Loucy (cell line): ENCODE measurements at regions not wholly inside any gene's neighbourhood (a gene's known extent, or its start where the extent isn't known, plus 50 kb on each side); places are given as distances from the start of the nearest gene placed in this dataset.

Experiments
- H2AFZ ChIP-seq: fragments of 200-600 bp; sonication (generic); 2 replicates; pipeline ENCODE4 v1.6.0; 2016; ENCODE audit warnings: antibody characterized with exemption, mild to moderate bottlenecking, low read length, moderate library complexity
- H3F3A ChIP-seq: fragments of 200-600 bp; 2 replicates; pipeline ENCODE4 v1.6.0; 2016; ENCODE audit warnings: antibody characterized with exemption, low read depth, mild to moderate bottlenecking
- H3K27me3 ChIP-seq: fragments of 200-600 bp; sonication (generic); 2 replicates; pipeline ENCODE4 v1.6.1; 2014; ENCODE audit warnings: low read length, mild to moderate bottlenecking; ENCODE audit not compliant: insufficient read depth, poor library complexity, severe bottlenecking
- H3K36me3 ChIP-seq: fragments of 200-600 bp; sonication (generic); 2 replicates; pipeline ENCODE4 v1.6.1; 2016; ENCODE audit warnings: low read length; ENCODE audit not compliant: insufficient read depth
- H3K4me1 ChIP-seq: fragments of 200-600 bp; sonication (generic); 2 replicates; pipeline ENCODE4 v1.5.1; 2014; ENCODE audit warnings: low read length, mild to moderate bottlenecking; ENCODE audit not compliant: insufficient read depth, poor library complexity, severe bottlenecking
- H3K4me2 ChIP-seq: fragments of 200-600 bp; sonication (generic); 2 replicates; pipeline ENCODE4 v1.6.0; 2014; ENCODE audit warnings: antibody characterized with exemption, low read length, low read depth, mild to moderate bottlenecking; ENCODE audit not compliant: poor library complexity, severe bottlenecking
- H3K4me3 ChIP-seq: fragments of 200-600 bp; sonication (generic); 2 replicates; pipeline ENCODE4 v1.5.1; 2014; ENCODE audit warnings: low read length, mild to moderate bottlenecking, mixed read lengths; ENCODE audit not compliant: poor library complexity, severe bottlenecking
- H3K79me2 ChIP-seq: fragments of 200-600 bp; sonication (generic); 2 replicates; pipeline ENCODE4 v1.6.1; 2014; ENCODE audit warnings: low read length; ENCODE audit not compliant: insufficient read depth
- H3K9ac ChIP-seq: fragments of 200-600 bp; sonication (generic); 2 replicates; pipeline ENCODE4 v1.6.0; 2014; ENCODE audit warnings: mild to moderate bottlenecking, low read depth, low read length, moderate library complexity; ENCODE audit not compliant: poor library complexity, severe bottlenecking
- H3K9me2 ChIP-seq: fragments of 200-600 bp; sonication (generic); replicated peaks from 2 replicates; pipeline ENCODE4 v1.6.1; 2016; ENCODE audit warnings: low read depth, low read length, mixed read lengths
- H3K9me3 ChIP-seq: fragments of 200-600 bp; sonication (generic); 2 replicates; pipeline ENCODE4 v1.6.1; 2014; ENCODE audit warnings: mild to moderate bottlenecking, antibody characterized with exemption, low read length, low read depth; ENCODE audit not compliant: insufficient read depth
- H4K20me1 ChIP-seq: fragments of 200-600 bp; sonication (generic); 2 replicates; pipeline ENCODE4 v1.6.0; 2014; ENCODE audit warnings: antibody characterized with exemption, low read length, mild to moderate bottlenecking; ENCODE audit not compliant: insufficient read depth, poor library complexity, severe bottlenecking
- CTCF ChIP-seq: fragments of 200-600 bp; sonication (generic); conservative IDR thresholded peaks from 2 replicates; pipeline ENCODE4 v1.5.1; 2014; ENCODE audit warnings: mild to moderate bottlenecking, antibody characterized with exemption, low read length
- EZH2phosphoT487 ChIP-seq: fragments of 200-600 bp; IDR thresholded peaks from 2 replicates; pipeline ENCODE4 v1.6.1; 2018; ENCODE audit warnings: antibody characterized with exemption, mild to moderate bottlenecking, moderate library complexity, borderline replicate concordance

DNA sequence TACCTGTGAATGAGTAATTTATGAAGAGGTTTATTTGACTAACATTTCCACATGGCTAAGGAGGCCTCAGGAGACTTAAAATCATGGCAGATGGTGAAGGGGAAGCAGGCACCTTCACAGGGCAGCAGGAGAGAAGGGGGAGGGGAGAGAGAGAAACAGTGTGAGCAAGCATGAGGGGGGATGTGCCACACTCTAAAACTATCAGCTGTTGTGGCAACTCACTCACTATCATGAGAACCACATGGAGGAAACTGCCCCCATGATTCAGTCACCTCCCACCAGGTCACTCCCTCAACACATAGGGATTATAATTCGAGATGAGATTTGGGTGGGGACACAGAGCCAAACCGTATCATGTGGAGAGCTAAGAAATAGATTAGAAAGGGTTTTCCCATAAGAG, 309.0 kb downstream of the RDH14 start:
- Histone ChIP-seq H3K36me3 (no peaks in the 10 kb centered on the region), H3K4me1 (no peaks in the 10 kb centered on the region), H3K9ac (no peak overlapping the region), H3K4me2 (no peak overlapping the region), H3F3A (no peaks in the 10 kb centered on the region), H4K20me1 (no peaks in the 10 kb centered on the region), H3K27me3 (no peaks in the 10 kb centered on the region), H2AFZ (no peak overlapping the region), H3K9me3 (no peaks in the 10 kb centered on the region), H3K9me2 (no peaks in the 10 kb centered on the region), H3K4me3 (no peak overlapping the region), H3K79me2 (no peaks in the 10 kb centered on the region)
- TF ChIP-seq CTCF (no peak), EZH2phosphoT487 (no peak)

DNA sequence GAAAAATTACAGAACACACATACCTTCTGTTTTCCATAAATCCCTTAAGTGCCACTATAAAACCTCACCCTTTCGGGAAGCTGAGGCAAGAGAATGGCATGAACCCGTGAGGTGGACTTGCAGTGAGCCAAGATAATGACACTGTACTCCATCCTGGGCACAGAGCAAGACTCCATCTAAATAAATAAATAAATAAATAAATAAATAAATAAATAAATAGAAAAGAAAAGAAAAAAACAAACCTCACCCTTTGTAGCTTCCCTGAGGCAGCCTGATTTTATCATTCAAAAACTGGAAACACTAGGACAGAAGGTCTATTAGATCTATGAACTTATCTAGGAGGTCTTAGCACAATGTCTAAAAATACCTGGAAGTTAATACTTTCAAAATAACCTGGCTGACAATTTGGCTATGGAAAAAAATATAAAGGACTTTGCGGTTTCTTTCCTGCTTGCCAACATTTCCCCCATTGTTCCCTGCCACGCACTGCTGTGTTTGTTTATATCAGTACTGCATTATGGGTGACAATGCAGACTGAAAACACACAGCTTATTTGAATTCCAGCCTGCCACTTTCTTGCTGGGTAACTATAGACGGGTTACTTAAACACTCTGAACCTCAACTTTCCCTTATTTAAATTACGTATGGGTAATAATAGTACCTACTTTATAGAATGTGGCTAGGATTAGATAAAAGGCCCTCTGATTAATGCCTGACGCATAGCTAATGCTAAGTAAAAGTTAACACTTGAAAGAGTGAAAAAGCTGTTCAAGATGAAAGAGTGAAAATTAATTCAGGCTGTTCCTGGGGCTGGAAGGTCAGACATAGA, 313.0 kb downstream of the RDH14 start:
- no peaks in the 10 kb centered on the region for H3F3A ChIP-seq
- H3K9ac ChIP-seq, result no peak overlapping the region
- TF ChIP-seq EZH2phosphoT487, result no peak
- no peak for TF ChIP-seq CTCF
- no peaks in the 10 kb centered on the region for H3K36me3 ChIP-seq
- H2AFZ ChIP-seq, result no peak overlapping the region
- no peak overlapping the region for H3K4me2 ChIP-seq
- no peaks in the 10 kb centered on the region for H3K27me3 ChIP-seq
- H3K79me2 ChIP-seq, result no peaks in the 10 kb centered on the region
- H3K4me3 ChIP-seq, result no peak overlapping the region
- no peaks in the 10 kb centered on the region for H3K9me3 ChIP-seq
- H3K4me1 ChIP-seq, result no peaks in the 10 kb centered on the region
- H4K20me1 ChIP-seq, result no peaks in the 10 kb centered on the region
- H3K9me2 ChIP-seq, result no peaks in the 10 kb centered on the region

DNA sequence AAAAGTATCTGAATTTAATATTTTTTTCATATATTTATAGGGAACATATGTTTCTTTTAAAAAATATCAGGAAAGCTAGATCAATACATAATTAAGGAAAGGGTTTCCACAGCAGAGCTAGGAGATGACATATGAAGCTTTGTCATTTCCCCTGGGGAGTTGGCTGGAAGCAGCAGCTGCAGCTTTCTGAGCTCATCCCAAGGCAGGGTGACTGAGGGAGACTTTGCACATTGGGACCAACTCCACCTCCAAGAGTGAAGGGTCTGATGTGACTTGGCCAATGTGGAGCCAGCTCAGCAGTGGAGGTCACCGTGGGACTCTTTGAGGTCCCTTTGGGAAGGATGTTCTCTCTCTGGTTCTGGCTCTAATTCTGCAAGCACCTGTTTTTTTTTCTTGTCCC, 315.1 kb downstream of the RDH14 start:
- H4K20me1 ChIP-seq, result no peaks in the 10 kb centered on the region
- H3K4me3 ChIP-seq, result no peak overlapping the region
- H3K9me3 ChIP-seq, result no peaks in the 10 kb centered on the region
- no peak overlapping the region for H3K9ac ChIP-seq
- H3F3A ChIP-seq, result no peaks in the 10 kb centered on the region
- no peaks in the 10 kb centered on the region for H3K4me1 ChIP-seq
- H3K27me3 ChIP-seq, result no peaks in the 10 kb centered on the region
- H3K9me2 ChIP-seq, result no peaks in the 10 kb centered on the region
- TF ChIP-seq EZH2phosphoT487, result no peak
- TF ChIP-seq CTCF, result no peak
- H3K79me2 ChIP-seq, result no peaks in the 10 kb centered on the region
- H2AFZ ChIP-seq, result no peak overlapping the region
- H3K36me3 ChIP-seq, result no peaks in the 10 kb centered on the region
- H3K4me2 ChIP-seq, result no peak overlapping the region
